Nucleus accumbens (tissue), 56 donors: ENCODE measurements at regions not wholly inside any gene's neighbourhood (a gene's known extent, or its start where the extent isn't known, plus 50 kb on each side); places are given as distances from the start of the nearest gene placed in this dataset.

Experiments
- DNase-seq, 56 donors: peaks; one replicate each; lab custom pipeline; 2025; lab: John Stamatoyannopoulos, UW

DNA sequence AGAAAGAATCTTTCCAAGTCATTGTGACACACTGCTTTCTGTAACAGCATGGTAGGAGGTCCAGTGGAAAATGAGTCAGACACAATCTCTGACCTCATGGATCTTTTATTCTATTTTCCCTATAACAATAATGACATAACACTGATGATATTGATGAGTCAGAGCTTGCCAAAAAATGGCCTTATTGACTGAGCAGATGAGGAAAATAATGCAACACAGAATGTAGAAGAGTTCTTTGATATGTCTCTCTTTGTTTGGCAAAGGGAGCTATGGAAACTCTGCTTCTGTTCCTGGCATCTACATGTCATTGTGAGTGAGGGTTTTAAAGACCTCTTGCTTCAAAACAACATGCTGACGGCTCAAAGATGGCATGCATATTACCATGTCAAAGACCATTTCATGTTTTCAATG is 443.1 kb upstream of the ZNF608 start:
- no peak for DNase-seq

DNA sequence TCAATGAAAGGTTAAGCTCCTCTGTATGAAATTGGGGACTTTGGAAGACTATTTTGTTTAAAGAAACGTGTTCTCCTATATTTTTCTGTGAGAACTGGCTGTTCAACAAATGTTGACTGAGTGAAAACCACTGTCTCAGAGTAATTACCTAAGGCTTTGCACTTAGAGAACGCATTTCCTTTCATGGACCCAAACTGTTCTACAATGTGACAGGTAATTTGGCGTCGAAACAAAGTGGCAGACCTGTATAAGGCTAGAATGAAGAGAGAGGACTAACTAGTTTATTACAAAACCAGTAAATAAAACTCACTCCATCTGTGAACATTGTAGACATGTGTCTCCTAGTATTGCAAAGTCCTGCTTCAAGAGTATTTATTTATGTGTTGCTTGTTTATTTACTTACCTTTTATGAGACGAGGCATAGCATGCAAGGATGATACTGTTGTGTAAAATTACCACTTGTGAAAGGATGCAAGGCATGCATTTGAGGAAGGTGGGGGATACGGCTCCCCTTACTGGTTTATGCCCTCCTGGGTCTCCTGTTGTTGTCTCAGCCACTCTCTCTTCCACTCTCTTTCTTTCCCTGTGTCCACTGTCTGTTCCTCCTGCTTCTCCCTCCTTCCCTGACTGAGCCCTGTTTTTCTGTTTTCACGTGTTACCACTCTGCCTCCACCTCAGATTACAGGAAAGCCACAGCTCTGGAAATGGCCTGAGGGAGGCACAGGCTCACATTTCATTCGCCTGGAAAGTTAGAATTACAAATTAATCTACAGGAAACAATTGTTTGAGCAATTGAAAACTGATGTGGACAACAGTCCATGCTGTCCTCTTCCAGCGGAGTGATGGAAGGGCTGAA is 444.0 kb upstream of the ZNF608 start:
- no peak for DNase-seq

DNA sequence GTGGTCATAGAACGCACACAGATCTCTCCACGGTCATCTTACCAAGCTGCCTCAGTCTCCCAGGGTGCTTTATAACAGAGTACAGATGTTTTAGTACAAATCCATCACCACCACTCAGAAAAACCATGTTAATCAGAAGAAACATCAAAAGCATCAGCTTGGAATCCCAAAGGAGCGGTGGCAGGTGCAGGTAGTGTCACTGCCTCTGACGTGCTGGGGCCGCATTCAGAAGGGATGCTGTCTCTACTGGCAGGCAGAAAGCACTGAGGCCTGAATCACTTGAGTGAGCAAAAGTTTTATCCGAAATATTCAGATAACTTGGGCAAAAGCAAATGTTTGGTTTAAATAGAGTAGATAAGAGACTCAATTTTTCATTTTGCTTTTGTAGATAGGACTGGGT is 448.4 kb upstream of the ZNF608 start:
- DNase-seq: no peak

DNA sequence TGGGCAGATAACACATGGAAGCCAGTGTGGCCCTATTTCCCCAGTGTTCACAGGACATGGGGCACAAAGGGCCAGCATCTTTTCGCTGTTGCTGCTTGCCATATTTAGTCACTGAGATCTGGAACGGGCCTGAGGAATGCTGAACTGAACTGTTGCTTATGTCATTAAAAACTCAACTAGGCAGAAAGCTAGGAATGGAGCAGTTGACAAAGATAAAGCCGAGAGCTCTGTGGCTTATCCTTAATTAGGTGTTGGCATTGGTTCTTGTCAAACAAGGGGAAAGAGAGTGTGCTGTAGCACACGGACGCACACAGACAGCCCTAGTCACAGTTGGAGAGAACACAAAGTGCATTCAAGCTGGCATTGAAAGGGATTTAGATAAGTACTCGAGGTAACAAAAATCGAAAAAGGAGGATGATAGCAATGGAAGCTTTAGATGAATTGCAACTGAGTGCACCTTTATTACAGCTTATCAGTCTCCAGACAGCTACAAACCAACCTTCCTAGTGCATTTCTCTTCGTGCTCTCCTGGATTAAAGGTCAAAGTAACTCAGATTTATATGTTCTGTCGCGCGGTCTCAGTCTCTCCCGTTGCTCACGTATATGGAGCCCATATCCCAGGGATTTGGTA is 450.2 kb upstream of the ZNF608 start:
- DNase-seq: peak in 1 of 56 donors; percentile 1

DNA sequence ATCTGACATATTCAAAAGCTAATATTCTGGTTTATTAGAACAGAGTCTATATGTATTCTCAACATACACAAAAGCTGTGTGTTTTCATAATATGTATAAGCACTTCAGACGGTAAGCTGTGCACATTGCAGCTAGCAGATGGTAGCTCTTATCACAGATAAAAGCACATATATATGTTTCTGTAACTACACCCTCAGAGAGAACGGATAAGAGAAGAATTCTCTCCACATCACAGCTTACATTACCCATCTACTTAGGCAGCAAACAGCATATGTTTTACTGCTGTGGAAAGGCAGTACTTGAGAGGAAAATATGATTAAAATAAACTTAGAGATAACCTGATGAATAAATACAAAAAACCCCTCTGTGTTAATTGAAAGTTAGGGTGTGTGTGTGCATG is 450.9 kb upstream of the ZNF608 start:
- no peak for DNase-seq

DNA sequence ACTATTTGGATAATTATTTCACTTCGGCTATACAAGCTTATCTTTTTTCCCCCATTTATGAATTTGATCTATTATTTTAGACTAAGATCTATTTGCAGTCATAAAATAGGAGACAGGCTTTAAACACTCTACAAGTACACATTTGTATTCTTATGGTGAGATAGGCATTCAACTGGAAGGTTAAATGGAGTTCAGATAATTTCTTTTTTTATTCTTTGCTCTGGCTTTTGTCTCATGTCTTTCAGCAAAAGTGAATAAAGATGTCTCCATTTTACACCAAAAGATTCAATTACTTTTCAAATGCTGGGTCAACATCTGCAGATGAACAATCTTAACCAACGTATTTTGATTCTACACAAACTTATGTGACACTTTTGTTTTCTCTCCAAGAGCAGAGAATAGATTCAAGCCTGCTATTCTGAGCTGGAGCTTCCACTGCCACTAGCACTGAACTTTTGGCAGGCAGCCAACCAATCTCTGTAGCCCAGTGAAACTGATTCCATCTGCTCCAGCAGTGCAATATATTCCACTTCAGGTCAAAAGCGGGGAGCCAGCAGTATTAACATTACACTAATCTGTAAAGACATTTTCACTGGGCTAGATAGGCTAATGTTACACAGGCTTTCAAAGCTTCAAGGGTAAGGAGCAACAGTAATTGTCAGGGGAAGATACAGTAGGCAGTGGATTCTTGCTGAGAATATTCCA is 452.0 kb upstream of the ZNF608 start:
- peak in 50 of 56 donors; percentile 4 to 89 (median 46) for DNase-seq

DNA sequence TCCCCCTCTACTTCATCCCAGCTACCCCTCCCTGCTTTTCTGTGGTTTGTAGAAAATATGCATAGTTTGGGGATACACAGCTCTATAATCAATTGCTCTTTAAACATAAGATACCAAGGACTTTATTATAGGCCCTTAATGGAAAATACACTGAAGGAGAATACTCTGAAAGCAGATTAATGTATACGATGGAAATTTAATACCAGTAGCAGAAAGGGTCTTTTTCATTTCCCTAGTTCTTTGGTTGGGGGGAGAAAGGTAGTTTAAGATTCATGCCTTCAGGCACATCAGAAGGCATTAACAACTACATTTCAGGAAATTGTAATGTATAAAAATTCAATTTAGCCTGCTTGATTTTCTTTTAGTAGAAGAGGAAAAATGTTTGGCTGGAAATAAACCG is 452.9 kb upstream of the ZNF608 start:
- no peak for DNase-seq

DNA sequence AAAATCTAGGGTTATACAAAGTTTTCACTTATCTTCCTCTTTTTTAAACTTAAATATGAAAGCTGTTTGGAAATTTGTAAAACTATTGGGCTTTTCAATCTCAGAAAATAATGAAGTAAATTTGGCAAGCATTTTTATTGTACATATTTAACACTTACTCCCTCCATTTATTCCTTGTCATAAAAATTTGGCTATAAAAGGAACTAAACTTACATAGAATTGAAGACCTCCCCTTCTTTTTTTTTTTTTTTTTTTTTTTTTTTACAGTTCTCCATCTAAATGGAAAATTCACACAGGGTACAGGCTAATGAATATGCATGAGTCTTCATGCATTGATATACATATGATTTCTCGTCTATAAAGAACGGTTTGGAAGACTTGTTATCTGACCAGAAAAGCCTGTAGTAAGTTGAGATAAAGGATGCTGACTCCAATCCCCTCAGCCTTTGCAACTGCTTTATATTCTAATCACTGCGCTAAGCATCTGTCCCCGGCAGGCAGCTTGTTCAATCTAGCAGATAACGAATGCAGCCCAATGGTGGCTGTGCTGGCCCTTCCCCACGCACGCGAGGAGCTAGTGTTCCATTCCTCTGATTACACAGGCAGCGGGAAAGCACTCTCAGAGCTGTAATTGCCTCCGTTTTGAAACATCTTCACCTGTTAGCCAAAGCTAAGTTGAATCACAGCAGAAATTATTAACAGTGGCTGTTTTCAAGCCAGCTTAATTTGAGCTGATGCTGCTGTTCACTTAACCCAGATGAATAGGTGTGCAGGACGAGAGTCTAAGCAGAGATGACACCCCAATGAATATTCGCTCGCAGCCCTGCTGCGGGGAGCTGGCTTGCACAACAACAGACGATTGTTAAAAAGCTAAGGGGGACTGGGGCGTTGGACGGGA is 453.8 kb upstream of the ZNF608 start:
- peak in 35 of 56 donors; percentile 2 to 59 (median 35) for DNase-seq

DNA sequence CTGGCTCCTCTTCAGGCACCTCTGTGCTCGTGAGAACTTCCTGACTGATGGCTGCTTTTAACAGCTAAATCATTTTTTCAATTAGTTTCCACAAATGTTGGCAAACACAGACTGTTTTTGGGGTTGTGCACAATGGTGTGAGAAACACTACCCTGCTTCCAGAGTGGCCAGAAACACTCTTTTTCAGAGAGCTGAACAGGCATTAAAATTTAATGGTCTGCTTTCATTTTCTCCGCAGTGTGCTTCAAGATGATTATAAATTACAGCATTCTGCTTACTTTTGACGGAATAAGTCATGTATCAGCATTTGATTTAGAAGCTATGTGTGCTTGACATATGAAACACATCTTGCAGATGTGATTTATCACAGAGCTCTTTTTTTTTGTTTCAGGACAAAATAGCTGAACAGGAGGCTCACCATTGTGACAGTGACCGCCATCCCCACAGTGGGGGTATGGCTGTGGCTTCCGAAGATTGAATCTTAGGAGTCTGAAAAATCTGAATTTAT is 454.5 kb upstream of the ZNF608 start:
- no peak for DNase-seq

DNA sequence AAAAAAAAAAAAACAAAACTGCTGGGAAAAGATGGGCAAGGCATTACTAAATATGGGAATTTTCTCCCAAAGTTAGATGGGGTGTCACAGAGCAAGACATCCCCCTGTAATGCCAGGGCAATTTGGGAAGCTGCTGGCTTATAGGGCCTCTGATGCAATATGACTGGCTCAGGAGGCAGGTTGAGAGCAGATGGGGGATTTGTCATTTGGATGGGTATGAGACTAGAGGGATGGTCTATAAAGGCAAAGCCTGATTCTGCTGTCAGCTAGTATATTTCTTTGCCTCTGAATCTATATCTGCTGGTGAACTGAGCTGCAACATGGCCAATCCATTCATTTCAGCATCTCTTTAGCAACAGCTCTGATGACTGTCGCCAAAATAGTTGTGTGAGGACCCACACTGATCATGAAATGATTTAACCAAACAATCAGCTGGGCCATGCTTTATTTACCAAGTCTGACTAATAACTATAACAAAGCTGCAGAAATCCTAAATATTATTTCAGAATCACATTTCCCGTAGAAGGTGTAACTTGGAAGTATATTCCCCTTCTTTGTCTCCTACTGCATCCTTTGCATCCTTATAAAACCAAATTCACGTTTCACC is 455.1 kb upstream of the ZNF608 start:
- DNase-seq: no peak

DNA sequence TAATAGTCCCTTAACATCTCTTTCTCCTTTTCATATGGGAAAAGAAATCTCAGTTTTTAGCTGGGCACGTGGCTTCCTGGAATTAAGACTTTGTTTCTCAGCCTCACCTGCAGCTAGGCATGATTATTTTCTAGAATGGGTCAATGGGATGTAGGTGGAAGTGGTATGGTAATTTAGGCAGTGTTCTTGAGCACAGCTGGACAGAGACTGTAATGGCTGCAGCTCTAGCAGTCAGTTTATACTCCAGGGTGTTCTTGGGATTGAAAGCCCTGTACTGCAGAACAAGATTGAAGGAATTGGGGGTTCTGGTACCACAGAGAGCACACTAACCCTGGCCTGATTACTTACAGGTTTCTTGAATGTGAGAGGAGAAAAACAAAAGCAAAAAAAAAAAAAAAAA is 455.9 kb upstream of the ZNF608 start:
- no peak for DNase-seq

DNA sequence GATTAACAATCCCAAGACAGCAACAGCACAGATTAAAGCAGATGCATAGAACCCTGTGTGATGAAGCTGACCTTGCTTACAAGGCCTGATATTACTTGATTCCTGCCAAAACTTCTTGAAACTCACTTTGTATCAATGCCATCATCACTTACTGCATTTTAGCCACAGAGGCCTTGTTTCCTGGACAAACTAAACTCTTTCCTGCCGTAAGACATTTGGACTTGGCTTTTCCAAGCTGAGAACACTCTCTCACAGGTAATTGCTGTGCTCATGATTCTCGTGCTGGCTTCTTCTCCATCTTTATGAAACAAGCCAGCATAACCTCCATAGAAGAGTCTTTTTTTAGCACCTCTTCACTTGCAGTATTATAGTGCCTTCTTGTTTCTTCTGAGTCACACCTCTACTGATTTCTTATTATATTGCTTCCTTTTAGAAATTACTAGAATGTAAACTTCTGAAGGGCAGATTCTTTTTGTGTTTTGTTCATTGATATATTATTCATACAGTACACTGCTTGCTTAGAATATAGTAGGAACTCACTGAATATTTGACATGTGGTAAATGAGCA is 456.5 kb upstream of the ZNF608 start:
- DNase-seq: no peak

DNA sequence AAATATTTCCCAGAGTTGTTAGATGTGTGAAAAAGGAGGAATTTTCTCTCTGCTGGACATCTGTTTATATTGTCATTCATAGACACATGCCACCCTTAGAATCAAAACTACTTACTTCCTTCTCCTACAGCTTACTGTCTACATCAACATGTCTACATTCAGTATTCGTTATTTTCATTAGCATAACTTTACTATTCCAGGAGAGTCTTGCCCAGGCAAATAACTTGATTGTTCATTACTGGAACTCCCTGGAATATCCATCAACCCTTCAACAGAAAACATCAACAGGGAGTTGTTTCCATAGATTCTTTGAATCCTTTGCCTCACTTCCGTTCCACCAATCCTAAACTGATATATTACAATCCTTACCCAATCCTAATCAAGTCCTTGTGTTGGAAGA is 457.5 kb upstream of the ZNF608 start:
- no peak for DNase-seq

DNA sequence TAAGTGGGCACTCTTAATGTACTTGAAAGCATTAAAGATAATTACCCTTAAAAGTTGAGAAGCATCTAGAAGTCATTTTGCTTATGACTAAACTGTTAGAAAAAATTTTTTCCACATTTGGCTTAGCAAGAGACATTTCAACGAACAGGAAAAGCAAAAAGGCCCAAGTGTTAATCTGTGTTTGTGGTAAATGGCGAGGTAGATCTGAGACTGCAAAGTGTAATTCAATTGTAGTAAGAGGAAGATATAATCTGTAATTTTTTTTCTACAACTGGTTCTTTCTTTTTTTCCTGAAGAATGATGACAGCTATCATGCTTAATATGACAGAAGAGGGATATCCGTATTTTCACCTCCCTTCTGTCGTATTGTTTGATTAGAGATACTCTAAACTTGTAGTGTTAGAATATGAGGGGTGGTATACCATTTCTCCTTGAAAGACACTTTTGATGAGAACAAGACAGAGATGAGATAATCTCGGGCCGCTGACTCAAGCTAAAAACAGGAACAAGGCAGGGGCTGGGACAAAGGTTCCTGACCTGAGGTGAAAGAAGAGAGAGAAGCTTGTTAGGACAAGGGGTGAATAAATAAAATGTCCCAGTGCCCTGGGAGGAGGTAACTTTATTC is 459.3 kb upstream of the ZNF608 start:
- DNase-seq: no peak

DNA sequence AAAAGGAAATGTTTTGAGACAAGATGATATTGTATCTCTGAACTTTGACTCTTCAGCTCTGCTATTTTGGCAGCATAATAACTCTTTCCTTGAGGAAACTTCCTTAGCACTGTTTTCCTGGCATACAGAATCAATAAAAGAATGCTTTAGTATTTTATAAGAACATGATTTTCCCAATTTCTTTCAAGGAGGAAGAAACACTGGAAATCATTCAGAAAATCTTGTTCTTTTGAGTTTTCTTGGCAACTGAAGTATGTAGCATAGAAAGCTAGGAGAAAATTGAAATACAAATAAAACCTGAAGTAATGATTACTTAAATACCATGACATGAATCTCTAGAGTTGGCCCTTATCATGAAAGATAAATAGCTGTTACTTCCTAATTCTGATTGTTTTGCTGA is 461.4 kb upstream of the ZNF608 start:
- no peak for DNase-seq

DNA sequence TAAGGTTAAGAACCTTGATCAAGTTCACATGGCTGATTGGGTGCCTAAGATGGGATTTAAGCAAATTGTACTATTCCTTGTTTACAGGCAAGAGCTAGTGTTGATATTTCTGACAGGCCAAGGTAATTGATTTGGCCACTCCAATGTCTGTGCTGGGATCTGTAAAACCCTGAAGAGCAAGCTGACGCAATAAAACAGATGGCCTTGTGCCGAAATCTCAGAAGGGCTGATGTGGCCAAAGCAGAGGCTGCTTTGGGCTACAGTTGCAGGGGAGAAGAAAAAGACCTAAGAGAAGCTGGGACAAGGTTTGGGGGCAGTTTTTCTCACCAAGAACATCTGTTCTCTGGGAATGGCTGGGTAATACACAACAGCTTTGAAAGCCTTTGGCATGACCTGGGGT is 463.2 kb upstream of the ZNF608 start:
- no peak for DNase-seq

DNA sequence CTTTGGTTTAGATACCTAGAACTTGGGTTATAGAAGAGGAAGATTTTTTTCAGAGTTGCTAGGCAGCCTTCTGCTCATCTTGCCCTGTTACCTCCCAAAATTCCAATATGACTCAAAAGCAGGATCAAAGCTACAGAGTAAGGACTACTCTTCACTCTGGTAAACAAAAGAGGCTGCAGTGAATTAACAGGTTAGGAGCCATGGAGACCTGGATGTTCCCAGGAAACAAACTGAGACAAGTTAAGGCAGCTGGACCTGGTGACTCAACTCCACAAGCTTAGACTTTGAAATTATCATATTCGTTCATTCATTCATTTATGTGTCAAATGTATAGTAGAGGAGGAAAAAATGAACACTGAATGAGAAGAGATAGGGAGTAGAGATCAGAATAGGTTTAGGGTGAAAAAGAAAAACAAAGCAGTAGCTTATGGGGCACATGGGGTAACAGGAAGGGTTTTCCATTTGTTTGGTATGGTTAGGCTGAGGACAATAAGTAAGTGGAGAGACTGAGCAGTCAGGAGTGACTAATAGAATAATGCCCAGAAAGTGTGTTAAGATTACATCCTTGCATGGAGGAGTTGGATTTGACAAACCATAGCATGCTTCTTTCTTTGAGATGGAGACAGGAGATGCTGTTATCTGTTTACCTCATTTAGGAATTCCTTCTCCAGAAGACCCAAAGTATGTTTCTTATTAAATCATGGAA is 464.0 kb upstream of the ZNF608 start:
- DNase-seq: no peak

DNA sequence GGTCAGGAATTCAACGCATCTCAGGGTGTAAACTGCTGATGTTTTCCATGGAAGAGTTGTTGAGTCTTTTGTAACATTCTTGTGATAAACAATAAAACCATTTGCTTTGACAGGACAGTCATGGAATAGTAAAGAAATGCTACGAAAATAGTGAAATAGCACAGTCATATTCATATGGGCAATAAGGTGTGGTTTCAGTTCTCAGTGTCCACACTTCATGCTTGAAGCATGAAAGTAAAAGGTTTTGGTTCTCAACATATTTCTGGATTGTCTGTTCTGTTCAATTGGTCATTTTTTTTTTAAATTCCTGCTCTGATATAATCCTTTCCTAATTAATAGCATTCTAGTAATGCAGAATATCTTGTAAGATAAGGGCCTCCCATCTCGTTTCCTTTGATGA is 467.6 kb upstream of the ZNF608 start:
- no peak for DNase-seq
